GM18511 (cell line): ENCODE measurements at regions not wholly inside any gene's neighbourhood (a gene's known extent, or its start where the extent isn't known, plus 50 kb on each side); places are given as distances from the start of the nearest gene placed in this dataset.

Experiments used
- ATAC-seq: cut with Tn5 transposase; IDR thresholded peaks from one replicate; pipeline ENCODE4 v1.9.1; 2021; ENCODE audit warnings: mild to moderate bottlenecking, moderate library complexity; ENCODE audit not compliant: unreplicated experiment

DNA sequence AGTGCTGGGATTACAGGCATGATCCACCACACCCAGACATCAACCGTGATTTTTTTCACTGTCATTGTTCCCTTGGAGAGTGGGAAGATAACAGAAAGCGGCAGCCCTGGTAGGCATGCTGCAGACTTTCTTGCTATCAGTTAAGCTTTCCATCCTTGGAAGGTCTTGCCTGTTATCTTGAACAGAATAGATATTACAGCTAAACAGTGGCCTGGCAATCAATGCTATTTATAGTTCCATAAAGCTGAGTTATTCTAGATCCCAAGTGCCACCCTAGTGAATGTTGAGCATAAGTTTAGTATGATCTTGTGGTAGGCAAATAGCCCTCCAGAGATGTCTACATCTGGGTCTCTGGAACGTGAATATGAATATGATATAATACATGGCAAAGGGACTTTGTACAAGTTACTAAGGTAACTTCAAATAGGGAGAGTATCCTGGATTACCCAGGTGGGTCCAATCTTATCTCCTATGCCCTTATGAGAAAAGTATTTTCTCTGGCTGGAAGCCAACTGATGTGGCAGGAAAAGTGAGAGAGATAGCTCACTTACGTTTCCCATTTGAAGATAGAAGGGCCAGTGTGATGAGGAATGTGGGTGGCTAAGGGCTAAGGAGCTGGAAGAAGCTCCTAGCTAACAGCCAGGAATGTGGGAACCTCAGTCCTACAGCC, 609.1 kb upstream of the IGFBP3 start:
- ATAC-seq, result no peak

DNA sequence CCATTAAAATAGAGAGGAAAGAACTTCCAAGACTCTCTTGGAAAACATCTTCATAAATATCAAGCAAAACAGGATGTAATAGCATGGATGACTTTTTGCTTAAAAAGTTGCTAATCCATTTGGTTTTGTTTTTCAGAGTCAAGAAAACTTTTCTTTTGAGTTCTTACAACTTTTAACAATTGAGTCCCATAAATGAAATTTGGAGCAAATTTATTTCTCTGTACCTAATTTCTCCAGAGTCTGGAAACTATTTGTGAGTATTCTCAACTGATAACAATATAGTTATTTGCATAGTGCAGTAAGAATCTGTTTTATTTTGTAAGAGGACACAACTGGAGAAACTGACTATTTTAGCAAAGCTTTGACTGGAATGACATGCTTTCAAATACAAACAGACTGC, 606.3 kb upstream of the IGFBP3 start:
- no peak for ATAC-seq

DNA sequence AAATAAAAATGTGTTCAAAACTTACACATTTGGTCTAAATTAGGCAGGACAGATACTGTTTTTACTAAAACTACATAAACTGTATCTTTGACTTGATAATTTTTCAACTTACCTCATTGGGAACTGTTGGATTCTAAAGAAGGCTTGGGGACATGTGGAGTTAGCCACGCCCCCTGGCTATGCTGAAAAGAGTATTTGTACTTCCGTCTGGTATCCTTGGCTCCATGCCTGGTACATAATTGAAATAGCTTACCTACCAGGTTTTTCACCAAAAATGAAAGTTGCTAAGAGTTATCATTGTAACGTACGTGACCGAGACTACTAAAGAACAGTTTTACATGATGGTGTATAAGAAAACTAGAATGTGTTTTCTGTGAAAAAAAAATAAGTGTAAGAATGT, 604.8 kb upstream of the IGFBP3 start:
- ATAC-seq, result no peak

DNA sequence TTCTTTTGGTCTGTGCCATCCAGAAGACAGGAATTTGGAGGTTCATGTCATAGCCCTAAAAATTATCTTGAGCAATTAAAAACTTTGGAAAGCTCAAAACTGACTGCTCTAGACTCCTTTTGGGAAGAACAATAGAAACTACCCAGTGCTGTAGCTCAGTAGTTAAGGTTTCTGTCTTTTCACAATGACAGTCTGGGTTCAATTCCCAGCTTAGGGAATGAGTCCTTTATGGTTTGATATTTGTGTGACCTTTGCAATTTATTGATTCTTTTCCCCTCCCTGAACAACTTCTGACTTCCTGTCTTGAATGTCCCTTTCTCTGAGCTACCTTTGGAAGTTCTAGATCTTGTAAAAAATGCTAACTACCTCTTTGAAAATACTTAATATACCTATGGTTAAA, 603.3 kb upstream of the IGFBP3 start:
- no peak for ATAC-seq

DNA sequence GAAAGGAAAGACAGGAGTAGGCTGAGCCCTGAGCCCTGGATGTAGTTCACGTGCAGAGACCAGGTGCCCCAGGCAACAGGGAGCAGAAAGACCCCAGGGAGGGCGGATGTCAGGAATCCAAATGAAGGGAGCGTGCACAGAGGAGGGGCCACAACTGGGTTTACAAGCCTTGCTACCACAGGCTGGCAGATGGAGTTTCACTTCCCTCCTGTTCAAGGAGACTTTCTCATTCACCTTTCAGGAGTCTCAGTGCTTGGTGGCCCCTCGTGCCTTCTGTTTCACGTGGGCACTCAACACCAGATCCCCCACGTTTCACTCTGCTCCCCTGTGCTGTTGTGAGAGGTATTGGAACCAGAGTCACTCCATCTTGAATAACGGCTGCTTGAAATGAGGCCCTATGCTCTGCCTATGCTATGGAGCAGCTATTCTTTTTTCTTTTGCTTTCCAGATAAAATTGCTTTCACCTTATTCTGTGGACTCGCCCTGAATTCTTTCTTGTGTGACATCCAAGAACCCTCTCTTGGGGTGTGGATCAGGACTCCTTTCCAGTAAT, 601.4 kb upstream of the IGFBP3 start:
- no peak for ATAC-seq

- ATAC-seq, result no peak
These were observed 597.6 kb upstream of the IGFBP3 start for GRCh38 chr7:46518713-46519112.

DNA sequence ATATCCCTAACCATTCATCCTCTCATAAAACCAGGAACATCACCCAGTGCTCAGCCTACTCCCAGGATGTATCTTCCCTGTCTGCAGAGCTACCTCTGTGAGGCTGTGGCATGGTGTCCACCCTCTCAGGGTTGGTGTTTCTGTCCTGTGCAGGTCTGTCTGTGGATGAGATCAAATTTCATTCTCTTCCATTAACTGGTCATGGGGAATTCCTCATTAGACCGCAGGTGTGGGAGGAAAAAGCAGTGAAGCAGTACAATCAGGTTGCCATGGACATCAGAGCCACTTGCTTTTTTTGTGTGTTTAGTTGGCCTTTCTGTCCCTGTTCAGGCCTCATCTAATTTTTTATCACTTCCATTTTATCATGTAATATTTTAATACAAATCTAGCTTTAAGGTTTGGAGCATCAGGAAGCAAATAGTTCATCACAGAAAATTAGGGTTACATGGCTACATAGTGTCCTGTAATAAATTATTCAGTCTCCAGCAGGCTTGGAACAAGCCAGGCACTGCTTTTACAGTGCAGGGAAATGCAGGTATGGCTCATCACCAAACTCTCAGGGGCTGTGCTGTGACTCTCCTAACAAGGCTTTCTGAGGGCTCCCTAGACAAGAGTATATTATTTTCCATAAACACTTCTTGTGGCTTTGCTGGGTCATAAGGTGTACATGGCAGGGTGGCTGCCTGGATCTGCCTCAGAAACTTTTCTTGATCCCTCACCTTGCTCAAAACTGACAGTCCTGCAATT, 594.9 kb upstream of the IGFBP3 start:
- ATAC-seq, result no peak

- no peak for ATAC-seq
These were observed 592.4 kb upstream of the IGFBP3 start for GRCh38 chr7:46513447-46513848.

DNA sequence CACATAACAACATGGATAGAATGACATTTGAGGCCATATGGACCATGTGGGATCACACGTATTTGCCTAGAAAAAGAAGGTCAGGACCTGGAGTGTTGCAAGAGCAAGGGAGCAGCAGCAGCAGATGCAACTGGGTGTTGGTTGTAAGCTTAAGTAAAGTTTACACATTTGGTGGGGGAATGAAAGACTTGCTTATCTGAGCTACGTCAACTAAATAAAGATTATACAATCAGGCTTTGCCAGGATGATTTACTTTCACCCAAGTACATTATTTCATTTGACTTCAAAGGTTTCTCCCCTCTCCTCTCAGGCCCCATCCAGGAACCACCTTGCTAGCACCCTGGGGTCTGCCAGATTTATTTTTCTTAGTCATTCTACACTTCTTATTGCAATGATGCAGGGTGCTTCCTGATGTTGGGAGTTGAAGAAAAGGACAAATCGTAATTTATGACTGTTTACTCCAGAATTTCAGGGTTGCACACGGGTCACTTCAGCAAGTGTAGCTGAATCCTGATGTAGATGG, 591.9 kb upstream of the IGFBP3 start:
- ATAC-seq, result no peak

GRCh38 chr7:46511442-46512215, 590.6 kb upstream of the IGFBP3 start:
- no peak for ATAC-seq

GRCh38 chr7:46508583-46508982, 587.5 kb upstream of the IGFBP3 start:
- no peak for ATAC-seq

DNA sequence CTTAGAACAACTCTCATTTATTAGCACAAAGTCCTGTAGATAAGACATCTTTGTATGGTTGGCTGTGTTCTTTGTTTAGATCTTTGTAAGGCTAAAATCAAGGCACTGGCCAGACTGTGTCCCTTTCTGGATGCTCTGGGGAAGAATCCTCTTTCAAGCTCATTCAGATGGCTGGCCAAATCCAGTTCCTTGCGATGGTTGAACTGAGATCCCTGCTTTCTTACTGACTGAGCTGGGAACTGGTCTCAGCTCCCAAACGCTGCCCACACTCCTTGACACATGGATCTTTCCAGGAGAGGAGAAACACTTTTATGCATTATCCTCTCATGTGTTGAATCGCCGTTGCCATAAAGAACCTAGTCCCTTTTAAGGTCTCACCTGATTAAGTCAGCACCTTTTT, 586.5 kb upstream of the IGFBP3 start:
- no peak for ATAC-seq

DNA sequence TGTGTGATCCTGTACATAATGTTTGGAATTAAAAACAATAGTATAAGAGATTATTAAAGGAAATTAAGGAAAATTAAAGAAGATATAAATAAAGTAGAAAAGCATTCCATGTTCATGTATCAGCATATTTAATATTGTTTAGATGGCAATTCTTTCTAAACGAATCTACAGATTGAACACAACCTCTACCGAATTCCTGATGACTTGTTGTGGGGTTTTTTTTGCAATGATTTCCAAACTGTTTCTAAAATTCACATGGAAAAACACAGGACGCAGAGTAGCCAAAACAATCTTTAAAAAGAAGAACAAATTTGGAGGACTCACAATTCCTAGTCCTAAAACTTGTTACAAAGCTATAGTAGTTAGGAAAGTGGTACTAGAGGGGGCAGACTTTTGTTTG, 573.4 kb upstream of the IGFBP3 start:
- no peak for ATAC-seq

DNA sequence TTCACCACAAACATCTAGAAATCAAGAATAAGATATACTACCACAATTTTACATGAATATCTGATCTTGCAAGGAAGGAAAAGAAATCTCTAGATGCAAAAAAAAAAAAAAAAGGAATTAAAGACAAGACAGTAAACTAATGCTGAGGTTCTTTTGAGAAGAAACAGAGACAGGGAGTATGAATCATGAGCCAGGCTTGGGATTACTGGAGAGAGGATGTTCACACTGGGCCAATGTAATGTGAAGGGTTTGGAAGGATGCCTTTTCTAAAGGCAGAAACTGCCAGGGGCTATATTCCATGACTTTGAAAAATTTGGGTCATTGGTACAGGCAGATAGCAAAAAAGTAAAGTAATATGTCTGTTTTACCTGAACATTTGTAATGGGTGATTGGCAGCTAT, 573.0 kb upstream of the IGFBP3 start:
- no peak for ATAC-seq

DNA sequence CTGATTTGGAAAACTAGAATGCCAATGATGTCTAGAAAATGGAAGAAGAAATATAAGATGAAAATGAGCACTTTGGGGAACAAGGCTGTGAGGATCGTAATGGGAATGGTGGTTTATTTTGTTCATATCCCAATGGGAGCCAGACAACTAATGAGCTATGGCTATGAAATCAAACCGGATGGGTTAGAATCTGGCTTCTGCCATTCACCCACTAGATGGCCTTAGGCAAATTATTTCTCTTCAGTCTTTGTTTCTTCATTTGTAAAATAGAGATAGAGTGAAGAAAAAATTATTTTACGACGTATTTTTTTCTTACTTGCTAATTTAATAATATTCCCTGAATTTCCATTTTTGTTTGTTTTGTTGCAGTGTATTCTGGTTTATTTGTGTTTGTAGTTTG, 572.1 kb upstream of the IGFBP3 start:
- no peak for ATAC-seq

GRCh38 chr7:46492466-46492865, 571.4 kb upstream of the IGFBP3 start:
- ATAC-seq, result no peak

- ATAC-seq, result no peak
These were observed 569.3 kb upstream of the IGFBP3 start for GRCh38 chr7:46490406-46490805.

- ATAC-seq, result no peak
These were observed 568.0 kb upstream of the IGFBP3 start for GRCh38 chr7:46489106-46489505.

- no peak for ATAC-seq
These were observed 567.5 kb upstream of the IGFBP3 start for GRCh38 chr7:46488607-46489006.

- ATAC-seq, result no peak
These were observed 565.5 kb upstream of the IGFBP3 start for GRCh38 chr7:46486256-46487206.
